ENCODE measurements at regions not wholly inside any gene's neighbourhood (a gene's known extent, or its start where the extent isn't known, plus 50 kb on each side); places are given as distances from the start of the nearest gene placed in this dataset.

- no peak overlapping the region for H3K4me3 ChIP-seq (ENCODE audit: low read depth, low read length)
- TF ChIP-seq, protein P1, sequence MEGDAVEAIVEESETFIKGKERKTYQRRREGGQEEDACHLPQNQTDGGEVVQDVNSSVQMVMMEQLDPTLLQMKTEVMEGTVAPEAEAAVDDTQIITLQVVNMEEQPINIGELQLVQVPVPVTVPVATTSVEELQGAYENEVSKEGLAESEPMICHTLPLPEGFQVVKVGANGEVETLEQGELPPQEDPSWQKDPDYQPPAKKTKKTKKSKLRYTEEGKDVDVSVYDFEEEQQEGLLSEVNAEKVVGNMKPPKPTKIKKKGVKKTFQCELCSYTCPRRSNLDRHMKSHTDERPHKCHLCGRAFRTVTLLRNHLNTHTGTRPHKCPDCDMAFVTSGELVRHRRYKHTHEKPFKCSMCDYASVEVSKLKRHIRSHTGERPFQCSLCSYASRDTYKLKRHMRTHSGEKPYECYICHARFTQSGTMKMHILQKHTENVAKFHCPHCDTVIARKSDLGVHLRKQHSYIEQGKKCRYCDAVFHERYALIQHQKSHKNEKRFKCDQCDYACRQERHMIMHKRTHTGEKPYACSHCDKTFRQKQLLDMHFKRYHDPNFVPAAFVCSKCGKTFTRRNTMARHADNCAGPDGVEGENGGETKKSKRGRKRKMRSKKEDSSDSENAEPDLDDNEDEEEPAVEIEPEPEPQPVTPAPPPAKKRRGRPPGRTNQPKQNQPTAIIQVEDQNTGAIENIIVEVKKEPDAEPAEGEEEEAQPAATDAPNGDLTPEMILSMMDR (IDR thresholded peaks at IDR 0.05; ENCODE audit: low read depth, low read length, missing control alignments), result no peak
Measured at GRCh38 chr2:76512201-76512820, 801.6 kb upstream of the GCFC2 start.

DNA sequence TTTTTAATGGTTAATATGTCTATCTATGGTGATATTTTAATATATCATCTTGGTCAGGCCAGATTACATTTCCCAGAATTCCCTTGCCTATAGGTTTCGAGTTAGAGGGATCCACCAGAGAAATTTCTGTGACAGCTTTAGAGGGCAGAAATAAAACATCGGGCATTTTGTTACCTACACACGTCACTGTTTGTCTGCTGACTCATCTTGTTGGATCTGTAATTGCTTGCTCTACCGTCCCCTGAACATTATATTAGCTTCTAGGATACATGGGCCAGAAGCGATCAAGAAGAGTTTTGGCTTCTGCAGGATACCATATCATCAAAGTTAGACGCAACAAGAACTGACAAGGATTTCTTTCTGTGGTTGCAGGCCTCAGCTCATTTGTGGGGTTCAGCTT lies 795.8 kb upstream of the GCFC2 start:
- TF ChIP-seq, protein P1 (IDR thresholded peaks at IDR 0.05; ENCODE audit: low read depth, low read length, missing control alignments), result no peak
- DNase-seq (ENCODE audit: low read depth), result no peak
- H3K4me3 ChIP-seq (ENCODE audit: low read depth, low read length), result no peak overlapping the region

More at GRCh38 chr2:76512201-76512820, 801.6 kb upstream of the GCFC2 start:
- DNase-seq (ENCODE audit: low read depth), result no peak

DNA sequence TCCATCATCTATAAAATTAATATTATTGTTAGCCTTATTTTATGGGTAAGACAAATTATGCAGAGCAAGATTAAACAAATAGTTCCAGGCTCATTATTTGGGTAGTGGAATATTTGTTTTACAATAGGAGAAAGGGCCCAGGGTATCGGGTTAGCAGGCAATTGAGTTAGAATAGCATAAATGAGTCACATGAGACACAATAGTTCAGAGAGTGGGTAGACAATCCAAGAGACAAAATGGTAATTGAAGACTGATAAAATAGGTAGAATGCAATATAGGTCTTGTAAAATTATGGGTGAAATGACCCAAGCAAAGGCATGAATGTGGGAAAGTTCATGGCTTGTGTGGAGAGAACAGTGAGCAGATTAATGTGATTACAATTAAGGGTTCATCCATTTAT lies 790.9 kb upstream of the GCFC2 start:
- TF ChIP-seq, protein P1 (IDR thresholded peaks at IDR 0.05; ENCODE audit: low read depth, low read length, missing control alignments), result no peak
- no peak for DNase-seq (ENCODE audit: low read depth)
- H3K4me3 ChIP-seq (ENCODE audit: low read depth, low read length), result no peak overlapping the region

DNA sequence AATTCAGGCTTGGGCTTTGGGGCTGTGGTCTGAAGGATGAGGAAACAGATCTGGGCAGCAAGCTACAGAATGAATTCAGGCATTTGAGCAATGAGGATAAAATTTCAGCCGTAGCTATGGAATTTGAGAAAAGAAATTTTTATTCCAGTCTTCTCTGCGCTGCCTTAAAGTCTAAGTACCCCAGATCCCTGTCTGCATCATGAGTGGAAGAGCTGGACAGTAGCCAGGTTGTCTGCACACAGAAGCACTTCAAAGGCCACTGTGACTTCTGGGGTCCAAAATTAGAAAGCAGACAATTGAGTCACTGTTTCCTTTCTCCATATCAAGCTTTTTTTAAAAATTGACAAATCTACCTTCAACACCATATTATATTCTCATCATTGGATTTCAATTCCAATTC lies 787.6 kb upstream of the GCFC2 start:
- H3K4me3 ChIP-seq (ENCODE audit: low read depth, low read length), result no peak overlapping the region
- DNase-seq (ENCODE audit: low read depth), result no peak
- TF ChIP-seq, protein P1 (IDR thresholded peaks at IDR 0.05; ENCODE audit: low read depth, low read length, missing control alignments), result no peak

- no peak overlapping the region for H3K4me3 ChIP-seq (ENCODE audit: low read depth, low read length)
- DNase-seq (ENCODE audit: low read depth), result no peak
- TF ChIP-seq, protein P1 (IDR thresholded peaks at IDR 0.05; ENCODE audit: low read depth, low read length, missing control alignments), result no peak
Measured at GRCh38 chr2:76491503-76491902, 780.8 kb upstream of the GCFC2 start.

DNA sequence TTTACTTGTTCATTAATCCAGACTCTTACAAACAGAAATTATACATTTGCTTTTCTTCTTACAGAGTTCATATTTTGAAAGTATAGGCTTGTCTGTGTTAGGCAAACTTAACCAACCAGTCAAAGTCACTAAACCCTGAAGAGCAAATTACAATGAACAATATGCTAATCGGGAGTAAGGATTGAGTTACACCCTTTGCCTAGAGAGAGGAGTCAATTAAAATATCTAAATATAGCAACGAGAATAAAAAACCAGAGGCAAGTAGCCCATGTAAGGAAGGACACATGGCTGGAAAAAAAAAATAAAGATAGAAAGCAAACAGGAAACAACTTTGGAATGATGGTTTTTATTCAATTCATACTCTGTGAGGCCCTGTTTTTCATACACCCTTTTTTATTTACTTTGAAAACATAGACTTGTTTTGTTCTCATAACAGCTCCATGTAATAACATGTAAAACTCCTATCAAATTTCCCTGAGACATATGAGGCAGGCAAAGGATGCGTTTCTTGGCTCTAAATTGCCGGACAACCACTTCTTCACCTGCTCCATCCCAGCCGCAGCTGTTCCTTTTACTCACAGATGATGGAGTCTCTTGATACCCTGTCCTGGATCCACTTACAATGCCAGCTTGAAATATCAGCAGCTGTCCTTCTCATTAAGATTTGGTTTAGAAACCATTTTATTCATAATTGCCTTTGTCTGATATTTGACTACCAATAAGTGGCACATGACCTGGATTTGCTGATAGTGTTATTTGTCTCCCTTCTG lies 767.7 kb upstream of the GCFC2 start:
- DNase-seq (ENCODE audit: low read depth), result no peak
- TF ChIP-seq, protein P1 (IDR thresholded peaks at IDR 0.05; ENCODE audit: low read depth, low read length, missing control alignments), result no peak
- no peak overlapping the region for H3K4me3 ChIP-seq (ENCODE audit: low read depth, low read length)
